ENCODE measurements at regions not wholly inside any gene's neighbourhood (a gene's known extent, or its start where the extent isn't known, plus 50 kb on each side); places are given as distances from the start of the nearest gene placed in this dataset.

DNA sequence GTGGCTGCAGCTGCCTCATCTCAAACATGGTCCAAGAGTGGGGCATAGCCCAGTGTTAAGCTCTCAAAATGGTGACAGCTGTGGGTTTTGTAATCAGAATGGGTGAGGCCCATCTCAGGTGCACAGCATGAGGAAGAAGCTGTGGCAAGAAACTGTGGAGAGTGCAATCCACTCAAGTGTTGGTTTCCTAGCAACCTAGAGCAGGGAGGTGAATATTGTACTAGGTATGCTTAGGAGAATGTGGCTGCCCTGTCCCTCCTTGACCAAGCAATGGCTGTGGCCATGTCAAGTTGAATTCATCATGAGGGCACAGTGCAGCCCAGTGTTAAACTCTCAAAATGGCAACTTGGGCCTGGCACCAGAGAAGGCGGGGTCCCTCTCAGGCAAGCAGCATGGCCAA lies 160.5 kb upstream of the KCNN2 start:
- TF ChIP-seq POLR2A (IDR thresholded peaks at IDR 0.05; ENCODE audit: low read length) (no peak), GATA1 (IDR thresholded peaks at IDR 0.05; ENCODE audit: low read depth, low read length) (no peak)

All from erythroblast (primary cell).